Transverse colon (tissue), 4 donors: ENCODE measurements at regions not wholly inside any gene's neighbourhood (a gene's known extent, or its start where the extent isn't known, plus 50 kb on each side); places are given as distances from the start of the nearest gene placed in this dataset.

Experiments used
- EP300 ChIP-seq: sonication (generic); formaldehyde crosslinking; IDR thresholded peaks from one replicate; pipeline ENCODE4 v1.6.1; 2017; ENCODE audit warnings: antibody characterized with exemption, low read depth
- POLR2A ChIP-seq: fragments of 450-650 bp; IDR thresholded peaks from one replicate; pipeline ENCODE4 v1.6.1; 2016; ENCODE audit warnings: antibody characterized with exemption, mild to moderate bottlenecking, moderate library complexity
- POLR2AphosphoS5 ChIP-seq, 3 donors: sonication (generic); formaldehyde crosslinking; IDR thresholded peaks; one replicate each; pipeline ENCODE4 v1.6.1; 2016; ENCODE audit warnings: antibody characterized with exemption in 3 of 3
- TF ChIP-seq, protein P1 (sequence below), 5 experiments: fragments of 200-600 bp in 3 of 5; fragments of 450-650 bp in 2 of 5; sonication (generic) in 3 of 5; IDR thresholded peaks; 1 replicate in 2 of 5; 2 replicates in 3 of 5; pipeline ENCODE4 v1.5.1; 2016 to 2017; ENCODE audit warnings: antibody characterized with exemption in 5 of 5, inconsistent platforms in 3 of 5, mild to moderate bottlenecking in 2 of 5, moderate library complexity in 1 of 5

DNA sequence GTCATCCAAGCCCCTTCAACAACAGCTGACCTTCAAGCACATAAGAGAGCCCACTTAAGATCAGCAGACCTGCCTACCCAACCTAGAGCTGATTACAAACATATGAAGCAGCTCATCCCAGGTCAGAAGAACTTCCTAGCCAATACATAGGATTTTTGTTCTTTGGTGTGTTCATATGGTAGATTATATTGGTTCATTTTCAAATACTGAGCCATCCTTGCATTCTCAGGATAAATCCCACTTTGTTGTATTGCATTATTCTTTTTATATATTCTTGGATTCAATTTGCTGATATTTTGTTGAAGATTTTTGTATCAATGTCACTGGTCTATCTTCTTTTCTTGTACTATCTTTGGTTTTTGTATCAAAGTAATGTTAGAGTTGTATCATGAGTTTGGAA is 107.3 kb upstream of the STT3B start:
- TF ChIP-seq, protein P1, sequence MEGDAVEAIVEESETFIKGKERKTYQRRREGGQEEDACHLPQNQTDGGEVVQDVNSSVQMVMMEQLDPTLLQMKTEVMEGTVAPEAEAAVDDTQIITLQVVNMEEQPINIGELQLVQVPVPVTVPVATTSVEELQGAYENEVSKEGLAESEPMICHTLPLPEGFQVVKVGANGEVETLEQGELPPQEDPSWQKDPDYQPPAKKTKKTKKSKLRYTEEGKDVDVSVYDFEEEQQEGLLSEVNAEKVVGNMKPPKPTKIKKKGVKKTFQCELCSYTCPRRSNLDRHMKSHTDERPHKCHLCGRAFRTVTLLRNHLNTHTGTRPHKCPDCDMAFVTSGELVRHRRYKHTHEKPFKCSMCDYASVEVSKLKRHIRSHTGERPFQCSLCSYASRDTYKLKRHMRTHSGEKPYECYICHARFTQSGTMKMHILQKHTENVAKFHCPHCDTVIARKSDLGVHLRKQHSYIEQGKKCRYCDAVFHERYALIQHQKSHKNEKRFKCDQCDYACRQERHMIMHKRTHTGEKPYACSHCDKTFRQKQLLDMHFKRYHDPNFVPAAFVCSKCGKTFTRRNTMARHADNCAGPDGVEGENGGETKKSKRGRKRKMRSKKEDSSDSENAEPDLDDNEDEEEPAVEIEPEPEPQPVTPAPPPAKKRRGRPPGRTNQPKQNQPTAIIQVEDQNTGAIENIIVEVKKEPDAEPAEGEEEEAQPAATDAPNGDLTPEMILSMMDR (IDR thresholded peaks at IDR 0.05), result no peak
- TF ChIP-seq POLR2A, result no peak
- no peak for TF ChIP-seq EP300
- TF ChIP-seq POLR2AphosphoS5 (IDR thresholded peaks at IDR 0.05), result no peak
